Suprapubic skin (tissue), 4 donors: ENCODE measurements at regions not wholly inside any gene's neighbourhood (a gene's known extent, or its start where the extent isn't known, plus 50 kb on each side); places are given as distances from the start of the nearest gene placed in this dataset.

ENCODE experiments used
- DNase-seq, 2 donors: peaks; one replicate each; pipeline ENCODE4 v3.0.0-alpha.2; 2019; ENCODE audit warnings: low spot score in 2 of 2
- H3K27ac ChIP-seq: fragments of 200-600 bp; sonication (generic); one replicate; pipeline ENCODE4 v1.5.1; 2019
- H3K27me3 ChIP-seq: fragments of 200-600 bp; sonication (generic); one replicate; pipeline ENCODE4 v1.5.1; 2019
- H3K36me3 ChIP-seq: fragments of 200-600 bp; sonication (generic); one replicate; pipeline ENCODE4 v1.5.1; 2019
- H3K4me1 ChIP-seq: fragments of 200-600 bp; sonication (generic); one replicate; pipeline ENCODE4 v1.5.1; 2019
- H3K4me3 ChIP-seq: fragments of 200-600 bp; sonication (generic); one replicate; pipeline ENCODE4 v1.5.1; 2019; ENCODE audit warnings: mild to moderate bottlenecking
- H3K9me3 ChIP-seq: fragments of 200-600 bp; sonication (generic); one replicate; pipeline ENCODE4 v1.5.1; 2019
- EP300 ChIP-seq: sonication (generic); formaldehyde crosslinking; IDR thresholded peaks from one replicate; pipeline ENCODE4 v1.6.1; 2017; ENCODE audit warnings: antibody characterized with exemption
- POLR2A ChIP-seq, 2 donors: fragments of 450-650 bp; IDR thresholded peaks; one replicate each; pipeline ENCODE4 v1.6.1; 2017; ENCODE audit warnings: antibody characterized with exemption in 2 of 2, mild to moderate bottlenecking in 2 of 2, moderate library complexity in 2 of 2
- POLR2AphosphoS5 ChIP-seq, 3 donors: sonication (generic); formaldehyde crosslinking; IDR thresholded peaks; one replicate each; pipeline ENCODE4 v1.6.1; 2017; ENCODE audit warnings: antibody characterized with exemption in 3 of 3
- WGBS: methylation state at CpG from one replicate; pipeline ENCODE4 v1.1.5; 2018; 5-methylcytosine and 5-hydroxymethylcytosine counted together
- TF ChIP-seq, protein P1 (sequence below), 2 donors: fragments of 200-600 bp in 1 of 2; fragments of 450-650 bp in 1 of 2; sonication (generic) in 1 of 2; IDR thresholded peaks; one replicate each; pipeline ENCODE4 v1.5.1; 2016 to 2019; ENCODE audit warnings: antibody characterized with exemption in 2 of 2, mild to moderate bottlenecking in 1 of 2, moderate library complexity in 1 of 2

DNA sequence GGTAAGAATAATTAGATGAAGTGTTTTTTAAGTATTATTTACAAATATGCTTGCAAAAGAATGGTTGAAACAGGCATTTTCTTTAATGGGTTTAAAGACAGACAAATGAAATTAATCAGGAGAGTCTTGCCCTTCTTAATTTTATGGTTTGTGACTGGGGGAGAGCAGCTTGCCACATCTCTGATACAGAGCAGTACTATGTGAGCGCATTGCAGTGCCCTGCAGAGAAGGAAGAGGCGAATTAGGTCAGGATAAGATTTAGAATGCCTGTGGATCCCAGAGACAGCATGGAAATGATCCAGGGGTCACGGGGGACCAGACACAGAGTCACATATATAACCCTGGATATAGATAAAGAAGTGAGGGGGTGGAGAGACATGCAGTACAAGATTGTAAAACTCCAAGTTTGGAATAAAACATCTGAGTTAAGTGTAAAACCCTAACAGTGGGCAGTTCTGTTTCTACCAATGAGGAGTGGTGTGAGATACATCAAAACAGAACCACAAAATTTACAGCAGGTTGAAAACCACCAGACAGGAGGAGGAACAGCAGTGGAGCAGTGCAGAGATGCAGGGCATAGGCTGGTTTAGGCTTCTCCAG is 125.5 kb downstream of the FAM204A start:
- Histone ChIP-seq H3K27ac (no peak overlapping the region), H3K36me3 (no peaks in the 10 kb centered on the region), H3K4me1 (no peaks in the 10 kb centered on the region), H3K4me3 (no peak overlapping the region), H3K27me3 (peaks cover 3% of the 10 kb centered on the region), H3K9me3 (no peaks in the 10 kb centered on the region)
- no peak for TF ChIP-seq POLR2AphosphoS5 (IDR thresholded peaks at IDR 0.05)
- TF ChIP-seq POLR2A (IDR thresholded peaks at IDR 0.05), result no peak
- TF ChIP-seq, protein P1, sequence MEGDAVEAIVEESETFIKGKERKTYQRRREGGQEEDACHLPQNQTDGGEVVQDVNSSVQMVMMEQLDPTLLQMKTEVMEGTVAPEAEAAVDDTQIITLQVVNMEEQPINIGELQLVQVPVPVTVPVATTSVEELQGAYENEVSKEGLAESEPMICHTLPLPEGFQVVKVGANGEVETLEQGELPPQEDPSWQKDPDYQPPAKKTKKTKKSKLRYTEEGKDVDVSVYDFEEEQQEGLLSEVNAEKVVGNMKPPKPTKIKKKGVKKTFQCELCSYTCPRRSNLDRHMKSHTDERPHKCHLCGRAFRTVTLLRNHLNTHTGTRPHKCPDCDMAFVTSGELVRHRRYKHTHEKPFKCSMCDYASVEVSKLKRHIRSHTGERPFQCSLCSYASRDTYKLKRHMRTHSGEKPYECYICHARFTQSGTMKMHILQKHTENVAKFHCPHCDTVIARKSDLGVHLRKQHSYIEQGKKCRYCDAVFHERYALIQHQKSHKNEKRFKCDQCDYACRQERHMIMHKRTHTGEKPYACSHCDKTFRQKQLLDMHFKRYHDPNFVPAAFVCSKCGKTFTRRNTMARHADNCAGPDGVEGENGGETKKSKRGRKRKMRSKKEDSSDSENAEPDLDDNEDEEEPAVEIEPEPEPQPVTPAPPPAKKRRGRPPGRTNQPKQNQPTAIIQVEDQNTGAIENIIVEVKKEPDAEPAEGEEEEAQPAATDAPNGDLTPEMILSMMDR (IDR thresholded peaks at IDR 0.05), result no peak
- TF ChIP-seq EP300, result no peak
- no peak for DNase-seq
- WGBS, result 65% methylated on average over 3 of the region's 3 CpGs

DNA sequence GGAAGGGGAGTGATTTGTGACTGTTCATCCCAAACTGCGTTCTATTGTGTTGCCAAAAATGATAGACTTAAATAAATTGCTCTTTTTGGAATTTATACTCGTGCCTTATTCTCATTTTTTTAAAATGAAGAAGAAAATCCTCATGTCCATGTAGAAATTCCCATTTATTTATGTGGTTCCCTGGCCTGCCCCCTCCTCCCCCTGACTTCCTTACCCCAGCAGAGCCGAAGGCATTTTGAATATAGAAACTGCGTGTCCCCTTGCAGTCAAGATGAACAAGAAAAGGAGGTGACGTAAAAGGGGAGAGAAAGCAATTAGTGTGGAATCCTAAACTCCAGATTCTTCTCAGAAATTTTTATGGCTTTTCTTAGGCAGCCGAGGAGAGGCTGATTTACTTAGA is 126.1 kb downstream of the FAM204A start:
- Histone ChIP-seq H3K9me3 (no peaks in the 10 kb centered on the region), H3K27ac (no peak overlapping the region), H3K4me3 (no peak overlapping the region), H3K36me3 (no peaks in the 10 kb centered on the region), H3K27me3 (peaks cover 3% of the 10 kb centered on the region), H3K4me1 (no peaks in the 10 kb centered on the region)
- 64% methylated on average over 6 of the region's 6 CpGs for WGBS
- no peak for DNase-seq
- TF ChIP-seq POLR2A (IDR thresholded peaks at IDR 0.05) (no peak), POLR2AphosphoS5 (IDR thresholded peaks at IDR 0.05) (no peak), EP300 (no peak)
- TF ChIP-seq, protein P1 (IDR thresholded peaks at IDR 0.05), result no peak

DNA sequence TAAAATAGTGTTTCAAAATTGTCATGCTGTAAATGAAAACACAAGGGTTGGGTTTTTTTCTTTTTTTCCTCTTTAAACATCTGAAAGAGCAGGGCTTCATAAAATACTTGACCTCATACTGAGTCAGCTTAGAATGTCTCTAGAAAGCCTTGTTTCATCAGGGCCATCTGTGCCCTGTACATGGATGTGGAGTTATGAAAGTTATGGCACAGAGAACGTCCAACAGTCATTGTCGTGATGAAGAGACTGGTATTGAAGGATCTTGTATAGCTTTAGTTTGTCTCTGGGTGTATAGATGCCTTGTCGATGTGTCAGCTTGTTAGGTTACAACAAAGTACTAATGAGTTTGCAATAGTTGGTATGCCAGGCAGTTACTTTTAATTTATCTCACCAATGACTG is 127.3 kb downstream of the FAM204A start:
- Histone ChIP-seq H3K27ac (no peak overlapping the region), H3K4me3 (no peak overlapping the region), H3K27me3 (peaks cover 3% of the 10 kb centered on the region), H3K36me3 (no peaks in the 10 kb centered on the region), H3K9me3 (no peaks in the 10 kb centered on the region), H3K4me1 (no peaks in the 10 kb centered on the region)
- no peak for DNase-seq
- WGBS, result 81% methylated on average over 3 of the region's 3 CpGs
- TF ChIP-seq EP300 (no peak), POLR2A (IDR thresholded peaks at IDR 0.05) (no peak), POLR2AphosphoS5 (IDR thresholded peaks at IDR 0.05) (no peak)
- TF ChIP-seq, protein P1 (IDR thresholded peaks at IDR 0.05), result no peak

DNA sequence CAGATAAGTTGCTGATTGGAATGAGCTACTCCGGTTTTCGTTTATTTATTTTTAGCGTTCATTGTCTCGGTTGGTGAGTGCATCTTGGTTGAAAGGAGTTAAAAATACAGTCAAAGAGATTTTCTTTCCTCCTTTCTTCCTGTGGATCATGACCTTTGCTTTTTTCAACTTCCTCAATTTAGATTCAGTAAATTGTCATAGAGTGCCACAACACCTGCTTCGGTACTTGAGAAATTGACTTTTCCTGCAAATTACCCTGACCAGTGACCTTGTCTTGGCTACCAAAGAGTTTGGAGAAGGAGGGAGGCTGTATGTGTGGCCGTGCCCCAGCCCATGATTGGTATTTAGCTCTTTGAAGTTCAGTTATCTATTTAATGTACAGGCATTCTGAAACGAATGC is 128.7 kb downstream of the FAM204A start:
- TF ChIP-seq POLR2A (IDR thresholded peaks at IDR 0.05) (no peak), EP300 (no peak), POLR2AphosphoS5 (IDR thresholded peaks at IDR 0.05) (no peak)
- TF ChIP-seq, protein P1 (IDR thresholded peaks at IDR 0.05), result no peak
- Histone ChIP-seq H3K4me1 (no peaks in the 10 kb centered on the region), H3K27ac (no peak overlapping the region), H3K9me3 (no peaks in the 10 kb centered on the region), H3K36me3 (no peaks in the 10 kb centered on the region), H3K27me3 (peaks cover 3% of the 10 kb centered on the region), H3K4me3 (no peak overlapping the region)
- WGBS, result 70% methylated on average over 7 of the region's 7 CpGs
- no peak for DNase-seq

DNA sequence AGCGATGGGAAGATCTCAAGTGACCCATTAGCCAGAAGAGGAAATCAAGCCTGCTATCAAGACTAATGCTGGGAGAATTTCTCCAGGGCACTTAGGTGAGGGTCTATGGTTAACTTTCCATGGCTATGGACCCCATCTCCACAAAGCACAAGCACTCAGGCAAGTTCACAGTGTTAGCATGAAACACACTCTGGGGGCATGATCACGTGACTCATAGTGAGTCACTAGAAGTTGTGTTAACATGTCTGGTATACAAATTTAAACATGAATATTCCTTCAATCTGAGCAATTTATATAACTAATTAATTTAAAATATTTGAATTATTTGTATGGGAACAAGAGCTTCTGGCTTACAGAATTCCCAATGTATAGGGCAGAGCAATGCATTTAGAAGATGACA is 131.8 kb downstream of the FAM204A start:
- no peaks in the 10 kb centered on the region for H3K9me3 ChIP-seq
- DNase-seq, result no peak
- no peaks in the 10 kb centered on the region for H3K36me3 ChIP-seq
- whole genome bisulfite sequencing, result 70% methylated on average over 2 of the region's 2 CpGs
- H3K27me3 ChIP-seq, result no peaks in the 10 kb centered on the region
- TF ChIP-seq EP300 (no peak), POLR2AphosphoS5 (IDR thresholded peaks at IDR 0.05) (no peak), POLR2A (IDR thresholded peaks at IDR 0.05) (no peak)
- TF ChIP-seq, protein P1 (IDR thresholded peaks at IDR 0.05), result no peak
- no peaks in the 10 kb centered on the region for H3K4me1 ChIP-seq
- H3K27ac ChIP-seq, result no peak overlapping the region
- H3K4me3 ChIP-seq, result no peak overlapping the region
